ENCODE measurements at regions not wholly inside any gene's neighbourhood (a gene's known extent, or its start where the extent isn't known, plus 50 kb on each side); places are given as distances from the start of the nearest gene placed in this dataset.

- Histone ChIP-seq H3K4me3 (ENCODE audit: insufficient read depth, low read depth, low read length) (no peak overlapping the region), H3K56ac (ENCODE audit: extremely low read depth, insufficient read depth, low read length) (no peak overlapping the region), H3K4me1 (ENCODE audit: control insufficient read depth, insufficient read depth, low read length) (no peaks in the 10 kb centered on the region), H4K20me1 (ENCODE audit: insufficient read depth, low read length) (no peaks in the 10 kb centered on the region), H2AK5ac (ENCODE audit: low read depth, low read length) (no peak overlapping the region), H2BK120ac (ENCODE audit: low read depth, low read length) (no peak overlapping the region), H4K91ac (ENCODE audit: insufficient read depth, low read depth, low read length) (no peak overlapping the region), H3K4me2 (ENCODE audit: low read depth, low read length) (no peak overlapping the region), H2BK5ac (ENCODE audit: low read depth, low read length, poor library complexity, severe bottlenecking) (no peak overlapping the region), H3K23ac (ENCODE audit: low read depth, low read length) (no peak overlapping the region), H3K9me3 (ENCODE audit: control insufficient read depth, insufficient read depth, low read length) (peaks cover 4% of the 10 kb centered on the region; the same call in 1 of the 2 replicates), H3K79me1 (ENCODE audit: low read depth in 1 of 2, low read length in 2 of 2) (no peaks in the 10 kb centered on the region), H2AFZ (replicated peaks; ENCODE audit: low read length, poor library complexity) (no peak overlapping the region), H2BK20ac (ENCODE audit: low read depth, low read length) (no peak overlapping the region), H3K4ac (ENCODE audit: low read depth, low read length) (no peak overlapping the region), H3K18ac (ENCODE audit: low read depth, low read length) (no peak overlapping the region), H2AK9ac (replicated peaks; ENCODE audit: low read depth, low read length, poor library complexity) (no peak overlapping the region), H3K9me1 (ENCODE audit: insufficient read depth, low read length) (no peaks in the 10 kb centered on the region), H2BK15ac (ENCODE audit: low read depth, low read length) (no peak overlapping the region), H3K27me3 (ENCODE audit: control insufficient read depth, insufficient read depth, low read length) (no peaks in the 10 kb centered on the region), H3K14ac (replicated peaks; ENCODE audit: low read depth, low read length) (no peak overlapping the region), H4K8ac (ENCODE audit: low read depth in 2 of 2, low read length in 2 of 2) (no peak overlapping the region), H4K5ac (ENCODE audit: low read depth, low read length) (no peak overlapping the region), H3K27ac (ENCODE audit: insufficient read depth, low read length) (no peak overlapping the region), H3K9ac (ENCODE audit: low read depth, low read length) (no peak overlapping the region), H3K36me3 (ENCODE audit: control insufficient read depth, insufficient read depth, low read length) (no peaks in the 10 kb centered on the region)
- no peak for TF ChIP-seq BHLHE40 (IDR thresholded peaks at IDR 0.05; ENCODE audit: low read depth, low read length)
- no peak for TF ChIP-seq SMC3 (IDR thresholded peaks at IDR 0.05; ENCODE audit: low read depth, low read length)
- TF ChIP-seq MAZ (IDR thresholded peaks at IDR 0.05; ENCODE audit: borderline replicate concordance, low read depth, low read length), result no peak
- TF ChIP-seq POLR2A (IDR thresholded peaks at IDR 0.05; ENCODE audit: low read depth, low read length), result no peak
- TF ChIP-seq NFE2L2 (IDR thresholded peaks at IDR 0.05; ENCODE audit: low read depth, low read length), result no peak
- TF ChIP-seq MAFK (IDR thresholded peaks at IDR 0.05; ENCODE audit: low read depth, low read length), result no peak
- TF ChIP-seq FOS (IDR thresholded peaks at IDR 0.05; ENCODE audit: low read depth, low read length), result no peak
- no peak for TF ChIP-seq CHD1 (IDR thresholded peaks at IDR 0.05; ENCODE audit: low read depth, low read length)
- no peak for TF ChIP-seq CTCF (conservative IDR thresholded peaks at IDR 0.05; ENCODE audit: low read depth, low read length)
- TF ChIP-seq RFX5 (IDR thresholded peaks at IDR 0.05; ENCODE audit: low read depth, low read length), result no peak
- no peak for TF ChIP-seq RCOR1 (IDR thresholded peaks at IDR 0.05; ENCODE audit: insufficient replicate concordance, low read length)
- no peak for TF ChIP-seq RAD21 (IDR thresholded peaks at IDR 0.05; ENCODE audit: low read length)
- TF ChIP-seq ELK1 (IDR thresholded peaks at IDR 0.05; ENCODE audit: borderline replicate concordance, low read depth, low read length), result no peak
- TF ChIP-seq MXI1 (IDR thresholded peaks at IDR 0.05; ENCODE audit: borderline replicate concordance, low read depth, low read length), result no peak
- TF ChIP-seq USF2 (IDR thresholded peaks at IDR 0.05; ENCODE audit: low read depth, low read length), result no peak
- TF ChIP-seq CEBPB (IDR thresholded peaks at IDR 0.05; ENCODE audit: low read depth, low read length), result no peak
- CTCF ChIA-PET, result no interaction called here
- ATAC-seq (ENCODE audit: low read depth) (no peak), DNase-seq (no peak)
- dilution Hi-C loops (cut with HindIII; ENCODE audit: low sequenced_read_pairs, unreplicated experiment), result no loop called here
- in situ Hi-C loops (cut with MboI; ENCODE audit: low sequenced_read_pairs), result no loop called here
- no TSS peak for BruUV-seq (replicated peaks)
- POLR2A ChIA-PET (ENCODE audit: unreplicated experiment), result no interaction called here
- intact Hi-C loops (cut with micrococcal nuclease), result no loop called here
These were observed 1295.1 kb downstream of the TYW1 start for GRCh38 chr7:68291710-68292109.

Measured in IMR-90 (cell line).